OCI-LY3 (cell line): ENCODE measurements at regions not wholly inside any gene's neighbourhood (a gene's known extent, or its start where the extent isn't known, plus 50 kb on each side); places are given as distances from the start of the nearest gene placed in this dataset.

Experiments used
- EZH2phosphoT487 ChIP-seq: fragments of 200-600 bp; shearing (Covaris generic); IDR thresholded peaks from 2 replicates; pipeline ENCODE4 v1.6.1; 2018; ENCODE audit warnings: antibody characterized with exemption, mixed run types, low read depth
- TF ChIP-seq, protein P1 (sequence below): fragments of 200-600, 300-600 bp; sonication (generic); IDR thresholded peaks from 2 replicates; pipeline ENCODE4 v1.5.1; 2014; ENCODE audit warnings: antibody characterized with exemption, low read length, low read depth

DNA sequence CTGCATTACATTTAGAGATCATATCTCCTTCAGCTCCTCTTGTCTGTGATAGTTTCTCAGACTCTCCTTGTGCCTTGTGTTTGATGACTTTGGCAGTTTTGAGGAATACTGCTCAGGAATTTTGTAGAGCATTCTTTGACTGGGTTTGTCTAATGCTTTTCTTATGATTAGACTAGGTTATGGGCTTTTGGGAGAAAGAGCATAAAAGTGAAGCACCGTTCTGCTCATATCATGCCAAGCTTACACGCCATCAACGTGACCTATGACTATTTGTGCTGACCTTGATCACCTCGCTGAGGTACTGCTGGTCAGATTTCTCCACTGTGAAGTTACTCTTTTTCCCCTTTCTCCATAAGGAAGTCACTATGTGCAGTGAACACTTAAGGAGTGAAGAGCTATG lies 256.0 kb downstream of the LY86 start:
- TF ChIP-seq, protein P1, sequence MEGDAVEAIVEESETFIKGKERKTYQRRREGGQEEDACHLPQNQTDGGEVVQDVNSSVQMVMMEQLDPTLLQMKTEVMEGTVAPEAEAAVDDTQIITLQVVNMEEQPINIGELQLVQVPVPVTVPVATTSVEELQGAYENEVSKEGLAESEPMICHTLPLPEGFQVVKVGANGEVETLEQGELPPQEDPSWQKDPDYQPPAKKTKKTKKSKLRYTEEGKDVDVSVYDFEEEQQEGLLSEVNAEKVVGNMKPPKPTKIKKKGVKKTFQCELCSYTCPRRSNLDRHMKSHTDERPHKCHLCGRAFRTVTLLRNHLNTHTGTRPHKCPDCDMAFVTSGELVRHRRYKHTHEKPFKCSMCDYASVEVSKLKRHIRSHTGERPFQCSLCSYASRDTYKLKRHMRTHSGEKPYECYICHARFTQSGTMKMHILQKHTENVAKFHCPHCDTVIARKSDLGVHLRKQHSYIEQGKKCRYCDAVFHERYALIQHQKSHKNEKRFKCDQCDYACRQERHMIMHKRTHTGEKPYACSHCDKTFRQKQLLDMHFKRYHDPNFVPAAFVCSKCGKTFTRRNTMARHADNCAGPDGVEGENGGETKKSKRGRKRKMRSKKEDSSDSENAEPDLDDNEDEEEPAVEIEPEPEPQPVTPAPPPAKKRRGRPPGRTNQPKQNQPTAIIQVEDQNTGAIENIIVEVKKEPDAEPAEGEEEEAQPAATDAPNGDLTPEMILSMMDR = no peak
- TF ChIP-seq EZH2phosphoT487 = no peak
